Progenitor cell of endocrine pancreas (in vitro differentiated cells): ENCODE measurements at regions not wholly inside any gene's neighbourhood (a gene's known extent, or its start where the extent isn't known, plus 50 kb on each side); places are given as distances from the start of the nearest gene placed in this dataset.
"Not testable (repeated sequence)": the region's sequence is repeated elsewhere in the genome, so short reads cannot be mapped to it uniquely, and the experiment has no call there.

Experiments
- DNase-seq: peaks from one replicate; pipeline ENCODE4 v3.0.0; 2021; ENCODE audit warnings: low spot score; ENCODE audit not compliant: unreplicated experiment
- H3K27ac Mint-ChIP-seq: 2 replicates; pipeline ENCODE4 v1.8.0; 2021; ENCODE audit warnings: mild to moderate bottlenecking, moderate library complexity, mixed read lengths
- H3K27me3 Mint-ChIP-seq: 2 replicates; pipeline ENCODE4 v1.8.0; 2021; ENCODE audit warnings: mixed read lengths
- H3K36me3 Mint-ChIP-seq: 2 replicates; pipeline ENCODE4 v1.8.0; 2022; ENCODE audit warnings: mixed read lengths; ENCODE audit not compliant: insufficient read depth
- H3K4me1 Mint-ChIP-seq: 2 replicates; pipeline ENCODE4 v1.8.0; 2021; ENCODE audit warnings: low read depth, mixed read lengths
- H3K4me3 Mint-ChIP-seq: 2 replicates; pipeline ENCODE4 v1.8.0; 2021; ENCODE audit warnings: low read depth, mild to moderate bottlenecking, moderate library complexity, mixed read lengths
- H3K9me3 Mint-ChIP-seq: 2 replicates; pipeline ENCODE4 v1.8.0; 2021; ENCODE audit warnings: low read depth, mixed read lengths
- TF ChIP-seq, protein P1 (sequence below): fragments of 200-600 bp; sonication (generic); IDR thresholded peaks from one replicate; pipeline ENCODE4 v1.5.0; 2021; ENCODE audit warnings: antibody characterized with exemption, mild to moderate bottlenecking; ENCODE audit not compliant: unreplicated experiment

DNA sequence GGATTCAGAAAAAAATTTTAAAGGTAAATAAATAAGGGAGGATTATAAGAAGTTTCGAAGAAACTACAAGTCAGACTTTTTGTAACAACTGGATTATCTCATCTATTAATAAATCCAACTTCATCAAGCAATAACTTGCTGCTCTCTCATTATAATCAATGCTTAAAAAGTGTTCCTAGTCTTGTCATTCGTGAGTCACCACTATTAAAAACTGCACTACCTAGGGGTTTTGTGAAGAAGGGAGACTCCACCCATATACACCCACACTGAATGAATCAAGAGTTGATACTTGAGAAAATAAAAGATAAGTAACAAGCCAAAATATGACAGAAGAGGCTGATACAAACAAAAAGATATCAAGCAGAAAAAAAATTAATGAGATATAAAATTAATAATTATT lies 360.5 kb downstream of the ZNF674 start:
- no peaks in the 10 kb centered on the region for H3K36me3 Mint-ChIP-seq
- H3K9me3 Mint-ChIP-seq: peaks cover 17% of the 10 kb centered on the region

DNA sequence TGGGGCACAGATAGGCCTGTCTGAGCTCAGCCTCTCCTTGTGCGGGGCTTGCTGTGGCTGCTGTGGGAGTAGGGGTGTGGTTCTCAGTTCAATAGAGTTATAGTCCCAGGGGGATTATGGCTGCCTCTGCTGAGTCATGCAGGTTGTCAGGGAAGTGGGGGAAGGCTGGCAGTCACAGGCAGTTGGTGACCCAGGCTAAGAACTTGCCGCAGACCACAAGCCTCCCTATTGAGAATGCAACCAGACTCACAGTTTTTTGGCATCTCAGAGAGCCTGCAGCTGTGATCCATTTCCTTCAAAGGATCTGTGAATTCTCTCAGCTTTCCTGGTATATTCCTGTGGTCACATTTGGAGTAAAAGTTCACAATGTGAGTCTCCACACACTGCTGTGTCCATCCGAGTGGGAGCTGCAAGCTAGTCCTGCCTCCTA lies 364.9 kb downstream of the ZNF674 start:
- no peak for DNase-seq
- Mint-ChIP-seq H3K9me3 (peaks cover 35% of the 10 kb centered on the region), H3K27me3 (no peaks in the 10 kb centered on the region), H3K4me1 (no peaks in the 10 kb centered on the region), H3K36me3 (no peaks in the 10 kb centered on the region), H3K27ac (no peak overlapping the region), H3K4me3 (no peak overlapping the region)
- TF ChIP-seq, protein P1, sequence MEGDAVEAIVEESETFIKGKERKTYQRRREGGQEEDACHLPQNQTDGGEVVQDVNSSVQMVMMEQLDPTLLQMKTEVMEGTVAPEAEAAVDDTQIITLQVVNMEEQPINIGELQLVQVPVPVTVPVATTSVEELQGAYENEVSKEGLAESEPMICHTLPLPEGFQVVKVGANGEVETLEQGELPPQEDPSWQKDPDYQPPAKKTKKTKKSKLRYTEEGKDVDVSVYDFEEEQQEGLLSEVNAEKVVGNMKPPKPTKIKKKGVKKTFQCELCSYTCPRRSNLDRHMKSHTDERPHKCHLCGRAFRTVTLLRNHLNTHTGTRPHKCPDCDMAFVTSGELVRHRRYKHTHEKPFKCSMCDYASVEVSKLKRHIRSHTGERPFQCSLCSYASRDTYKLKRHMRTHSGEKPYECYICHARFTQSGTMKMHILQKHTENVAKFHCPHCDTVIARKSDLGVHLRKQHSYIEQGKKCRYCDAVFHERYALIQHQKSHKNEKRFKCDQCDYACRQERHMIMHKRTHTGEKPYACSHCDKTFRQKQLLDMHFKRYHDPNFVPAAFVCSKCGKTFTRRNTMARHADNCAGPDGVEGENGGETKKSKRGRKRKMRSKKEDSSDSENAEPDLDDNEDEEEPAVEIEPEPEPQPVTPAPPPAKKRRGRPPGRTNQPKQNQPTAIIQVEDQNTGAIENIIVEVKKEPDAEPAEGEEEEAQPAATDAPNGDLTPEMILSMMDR: no peak

More for the DNA sequence above, 360.5 kb downstream of the ZNF674 start:
- TF ChIP-seq, protein P1: no peak
- Mint-ChIP-seq H3K27me3 (no peaks in the 10 kb centered on the region), H3K4me3 (no peak overlapping the region), H3K27ac (no peak overlapping the region), H3K4me1 (no peaks in the 10 kb centered on the region)
- DNase-seq: no peak

DNA sequence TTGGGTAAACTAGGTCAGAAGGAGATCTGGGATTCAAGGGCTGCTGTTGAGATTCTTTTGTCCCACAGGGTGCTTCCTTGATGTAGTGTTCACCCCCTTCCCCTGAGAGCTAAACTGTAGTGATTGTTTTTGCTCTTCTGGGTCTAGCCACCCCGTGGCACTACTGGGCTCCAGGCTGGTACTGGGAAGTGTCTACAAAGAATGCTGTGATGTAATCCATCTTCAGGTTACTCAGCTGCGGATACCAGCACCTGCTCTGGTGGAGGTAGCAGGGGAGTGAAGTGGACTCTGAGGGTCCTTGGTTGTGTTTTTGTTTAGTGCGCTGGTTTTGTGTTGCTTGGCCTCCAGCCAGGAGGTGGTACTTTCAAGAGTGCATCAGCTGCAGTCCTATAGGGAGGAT lies 365.5 kb downstream of the ZNF674 start:
- TF ChIP-seq, protein P1: no peak
- Mint-ChIP-seq H3K4me1 (no peaks in the 10 kb centered on the region), H3K36me3 (no peaks in the 10 kb centered on the region), H3K9me3 (peaks cover 38% of the 10 kb centered on the region), H3K27ac (no peak overlapping the region), H3K4me3 (no peak overlapping the region), H3K27me3 (no peaks in the 10 kb centered on the region)
- DNase-seq: no peak

DNA sequence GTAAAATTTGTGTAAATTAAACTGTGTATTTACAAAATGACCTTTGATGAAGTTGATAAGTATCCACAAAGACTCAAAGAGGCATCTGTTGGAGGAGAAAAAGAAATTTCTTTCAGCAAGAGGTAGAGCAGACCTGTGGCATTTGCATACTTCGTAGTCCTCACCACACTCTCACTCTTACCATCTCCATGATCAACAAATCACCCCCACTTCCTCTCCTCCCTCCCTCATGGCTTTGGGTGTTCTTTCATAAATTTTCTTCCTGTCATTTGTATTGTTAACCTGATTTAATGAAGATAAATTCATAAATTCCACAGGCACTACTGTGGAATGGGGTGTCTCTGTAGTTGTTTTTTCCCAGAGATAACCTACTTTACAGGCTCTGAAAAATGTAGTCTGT lies 366.5 kb downstream of the ZNF674 start:
- Mint-ChIP-seq H3K4me3 (no peak overlapping the region), H3K27me3 (no peaks in the 10 kb centered on the region), H3K9me3 (peaks cover 48% of the 10 kb centered on the region), H3K4me1 (no peaks in the 10 kb centered on the region), H3K27ac (no peak overlapping the region), H3K36me3 (no peaks in the 10 kb centered on the region)
- no peak for DNase-seq
- TF ChIP-seq, protein P1: no peak

DNA sequence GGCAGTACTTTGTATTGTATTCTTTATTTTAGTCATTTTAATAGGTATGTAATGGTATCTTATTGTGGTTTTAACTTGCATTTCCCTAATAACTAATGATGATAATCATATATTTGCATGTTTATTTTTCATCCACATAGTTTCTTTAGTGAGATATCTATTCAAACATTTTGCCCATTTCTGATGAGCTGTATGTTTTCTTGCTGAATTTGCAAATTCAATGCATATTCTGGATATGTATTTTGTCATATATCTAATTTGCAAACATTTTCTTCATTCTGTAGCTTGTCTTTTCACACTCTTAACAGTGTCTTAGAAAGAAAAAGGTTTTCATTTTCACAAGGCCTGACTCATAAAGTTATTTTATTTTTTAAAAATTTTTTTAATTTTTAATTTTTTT lies 372.1 kb downstream of the ZNF674 start:
- no peaks in the 10 kb centered on the region for H3K4me1 Mint-ChIP-seq
- DNase-seq: no peak
- peaks cover 49% of the 10 kb centered on the region for H3K9me3 Mint-ChIP-seq
- TF ChIP-seq, protein P1: no peak
- H3K36me3 Mint-ChIP-seq: no peaks in the 10 kb centered on the region
- no peaks in the 10 kb centered on the region for H3K27me3 Mint-ChIP-seq
- no peak overlapping the region for H3K27ac Mint-ChIP-seq
- no peak overlapping the region for H3K4me3 Mint-ChIP-seq

DNA sequence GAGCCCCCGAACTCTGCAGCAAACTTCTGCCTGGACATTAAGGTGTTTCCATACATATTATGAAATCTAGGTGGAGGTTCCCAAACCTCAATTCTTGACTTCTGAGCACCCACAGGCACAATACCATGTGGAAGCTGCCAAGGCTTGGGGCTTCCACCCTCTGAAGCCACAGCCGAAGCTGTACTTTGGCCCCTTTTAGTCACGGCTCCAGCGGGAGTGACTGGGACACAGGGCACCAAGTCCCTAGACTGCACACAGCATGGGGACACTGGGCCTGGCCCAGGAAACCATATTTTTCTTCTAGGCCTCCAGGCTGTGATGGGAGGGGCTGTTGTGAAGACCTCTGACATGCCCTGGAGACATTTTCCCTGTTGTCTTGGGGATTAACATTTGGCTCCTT lies 373.8 kb downstream of the ZNF674 start:
- not testable (repeated sequence) for H3K27me3 Mint-ChIP-seq, H3K4me3 Mint-ChIP-seq, H3K4me1 Mint-ChIP-seq, DNase-seq, H3K36me3 Mint-ChIP-seq, H3K27ac Mint-ChIP-seq
- H3K9me3 Mint-ChIP-seq: peaks cover 48% of the 10 kb centered on the region
